RWPE2 (cell line): ENCODE measurements at regions not wholly inside any gene's neighbourhood (a gene's known extent, or its start where the extent isn't known, plus 50 kb on each side); places are given as distances from the start of the nearest gene placed in this dataset.
"Not testable (repeated sequence)": the region's sequence is repeated elsewhere in the genome, so short reads cannot be mapped to it uniquely, and the experiment has no call there.

Experiments
- ATAC-seq: fragments of 200-7000 bp; cut with Tn5 transposase; 3 replicates; pipeline ENCODE4 v1.9.1; 2021; ENCODE audit warnings: low read depth
- DNase-seq: peaks from one replicate; pipeline ENCODE4 v3.0.0-alpha.2; 2020; ENCODE audit warnings: low spot score
- H3K27ac ChIP-seq: fragments of 450-650 bp; 2 replicates; pipeline ENCODE4 v1.5.1; 2017; ENCODE audit warnings: mild to moderate bottlenecking; ENCODE audit not compliant: poor library complexity, severe bottlenecking
- H3K27me3 ChIP-seq: fragments of 250-450 bp; sonication (Bioruptor Pico); 2 replicates; pipeline ENCODE4 v1.5.1; 2021; ENCODE audit warnings: mild to moderate bottlenecking, moderate library complexity; ENCODE audit not compliant: insufficient read depth, poor library complexity, severe bottlenecking
- H3K36me3 ChIP-seq: fragments of 250-450 bp; sonication (Bioruptor Pico); 2 replicates; pipeline ENCODE4 v1.5.1; 2020; ENCODE audit warnings: low read depth, mild to moderate bottlenecking, moderate library complexity
- H3K4me1 ChIP-seq: fragments of 250-450 bp; sonication (Bioruptor Pico); 2 replicates; pipeline ENCODE4 v1.5.1; 2021; ENCODE audit warnings: mild to moderate bottlenecking, moderate library complexity; ENCODE audit not compliant: insufficient read depth, poor library complexity, severe bottlenecking
- H3K4me3 ChIP-seq: fragments of 250-450 bp; sonication (Bioruptor Pico); 2 replicates; pipeline ENCODE4 v1.5.1; 2021; ENCODE audit warnings: mild to moderate bottlenecking, moderate library complexity; ENCODE audit not compliant: severe bottlenecking
- H3K9me3 ChIP-seq: fragments of 250-450 bp; sonication (Bioruptor Pico); 2 replicates; pipeline ENCODE4 v1.5.1; 2021; ENCODE audit warnings: mild to moderate bottlenecking, moderate library complexity; ENCODE audit not compliant: severe bottlenecking
- TF ChIP-seq, protein P1 (sequence below): fragments of 450-650 bp; IDR thresholded peaks from one replicate; pipeline ENCODE4 v1.5.1; 2017; ENCODE audit warnings: mild to moderate bottlenecking, moderate library complexity; ENCODE audit not compliant: poor library complexity, severe bottlenecking

DNA sequence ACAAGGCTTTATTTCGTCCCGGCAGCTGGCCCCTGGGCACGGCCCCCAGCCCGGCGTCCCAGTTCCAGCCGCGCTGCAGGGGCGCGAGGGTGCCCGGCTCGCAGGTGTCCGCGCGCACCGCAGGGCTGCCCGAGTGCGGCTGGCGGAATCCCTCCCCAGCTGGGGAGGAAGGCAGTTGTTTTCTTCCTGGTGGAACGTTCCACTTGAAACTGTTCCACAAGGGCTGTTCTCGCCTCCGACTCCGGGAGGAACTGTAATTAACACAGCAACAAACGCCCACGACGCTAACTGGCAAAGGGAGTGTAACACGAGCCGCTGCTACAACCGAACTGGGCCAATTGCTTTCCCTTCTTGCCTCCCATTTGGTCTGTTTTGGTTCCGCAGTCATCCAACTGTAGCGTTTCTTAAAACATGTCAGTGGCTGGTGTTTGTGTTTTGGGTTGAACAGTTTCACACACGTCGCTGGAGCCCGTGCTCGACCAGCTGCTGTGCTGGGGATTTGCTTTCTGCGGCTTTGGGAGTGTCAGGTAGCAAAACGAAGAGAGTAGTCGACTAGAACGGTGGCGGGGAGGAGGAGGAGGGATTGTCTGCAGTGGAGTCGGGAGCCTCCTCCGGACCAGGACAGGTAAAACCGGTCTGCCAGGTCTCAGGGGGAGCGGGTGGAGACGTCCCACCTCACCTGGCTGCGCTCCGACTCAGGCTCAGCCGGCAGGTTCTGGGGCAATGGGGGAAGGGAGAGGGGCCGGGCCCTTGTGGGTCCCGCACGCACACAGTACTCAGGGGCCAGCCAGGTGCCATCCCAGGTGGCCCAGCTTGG is 131.6 kb upstream of the NIPBL start:
- Histone ChIP-seq H3K27me3 (no peaks in the 10 kb centered on the region), H3K4me1 (peaks cover 10% of the 10 kb centered on the region), H3K36me3 (no peaks in the 10 kb centered on the region), H3K27ac (peak overlapping the region; percentile 43), H3K9me3 (no peaks in the 10 kb centered on the region), H3K4me3 (peak overlapping the region; percentile 45)
- peak; percentile 87 for ATAC-seq
- TF ChIP-seq, protein P1, sequence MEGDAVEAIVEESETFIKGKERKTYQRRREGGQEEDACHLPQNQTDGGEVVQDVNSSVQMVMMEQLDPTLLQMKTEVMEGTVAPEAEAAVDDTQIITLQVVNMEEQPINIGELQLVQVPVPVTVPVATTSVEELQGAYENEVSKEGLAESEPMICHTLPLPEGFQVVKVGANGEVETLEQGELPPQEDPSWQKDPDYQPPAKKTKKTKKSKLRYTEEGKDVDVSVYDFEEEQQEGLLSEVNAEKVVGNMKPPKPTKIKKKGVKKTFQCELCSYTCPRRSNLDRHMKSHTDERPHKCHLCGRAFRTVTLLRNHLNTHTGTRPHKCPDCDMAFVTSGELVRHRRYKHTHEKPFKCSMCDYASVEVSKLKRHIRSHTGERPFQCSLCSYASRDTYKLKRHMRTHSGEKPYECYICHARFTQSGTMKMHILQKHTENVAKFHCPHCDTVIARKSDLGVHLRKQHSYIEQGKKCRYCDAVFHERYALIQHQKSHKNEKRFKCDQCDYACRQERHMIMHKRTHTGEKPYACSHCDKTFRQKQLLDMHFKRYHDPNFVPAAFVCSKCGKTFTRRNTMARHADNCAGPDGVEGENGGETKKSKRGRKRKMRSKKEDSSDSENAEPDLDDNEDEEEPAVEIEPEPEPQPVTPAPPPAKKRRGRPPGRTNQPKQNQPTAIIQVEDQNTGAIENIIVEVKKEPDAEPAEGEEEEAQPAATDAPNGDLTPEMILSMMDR = peak; percentile 91
- DNase-seq = peak; percentile 95

DNA sequence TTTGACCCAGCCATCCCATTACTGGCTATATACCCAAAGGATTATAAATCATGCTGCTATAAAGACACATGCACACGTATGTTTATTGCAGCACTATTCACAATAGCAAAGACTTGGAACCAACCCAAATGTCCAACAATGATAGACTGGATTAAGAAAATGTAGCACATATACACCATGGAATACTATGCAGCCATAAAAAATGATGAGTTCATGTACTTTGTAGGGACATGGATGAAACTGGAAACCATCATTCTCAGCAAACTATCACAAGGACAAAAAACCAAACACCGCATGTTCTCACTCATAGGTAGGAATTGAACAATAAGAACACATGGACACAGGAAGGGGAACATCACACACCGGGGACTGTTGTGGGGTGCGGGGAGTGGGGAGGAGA is 128.8 kb upstream of the NIPBL start:
- H3K9me3 ChIP-seq, H3K4me3 ChIP-seq, H3K36me3 ChIP-seq, ATAC-seq, DNase-seq, H3K27me3 ChIP-seq, H3K27ac ChIP-seq: not testable (repeated sequence)
- peaks cover 10% of the 10 kb centered on the region for H3K4me1 ChIP-seq

DNA sequence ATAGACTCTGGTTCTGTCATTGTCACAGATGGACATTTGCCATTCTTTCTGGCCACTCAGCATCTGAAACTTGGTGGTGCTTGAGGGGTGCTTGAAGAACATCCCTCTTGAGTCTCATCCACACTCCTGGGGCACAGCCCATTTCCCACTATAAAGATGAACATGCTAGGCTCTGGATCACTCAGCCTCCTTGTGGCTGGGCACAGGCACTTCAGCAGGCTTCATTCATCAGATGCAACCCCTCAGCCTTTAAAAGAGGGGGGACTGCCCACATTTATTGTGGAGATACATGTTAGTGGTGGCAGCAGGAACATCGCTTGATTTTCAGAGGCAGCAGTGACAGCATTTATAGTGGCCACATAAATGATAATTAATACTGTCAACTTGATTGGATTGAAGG is 124.7 kb upstream of the NIPBL start:
- TF ChIP-seq, protein P1 = peak; percentile 23
- DNase-seq (no peak), ATAC-seq (peak; percentile 70; the same call in 1 of the 3 replicates)
- H3K36me3 ChIP-seq = no peaks in the 10 kb centered on the region
- H3K27ac ChIP-seq = no peak overlapping the region
- no peaks in the 10 kb centered on the region for H3K4me1 ChIP-seq
- no peak overlapping the region for H3K4me3 ChIP-seq
- no peaks in the 10 kb centered on the region for H3K9me3 ChIP-seq
- H3K27me3 ChIP-seq = peaks cover 13% of the 10 kb centered on the region

DNA sequence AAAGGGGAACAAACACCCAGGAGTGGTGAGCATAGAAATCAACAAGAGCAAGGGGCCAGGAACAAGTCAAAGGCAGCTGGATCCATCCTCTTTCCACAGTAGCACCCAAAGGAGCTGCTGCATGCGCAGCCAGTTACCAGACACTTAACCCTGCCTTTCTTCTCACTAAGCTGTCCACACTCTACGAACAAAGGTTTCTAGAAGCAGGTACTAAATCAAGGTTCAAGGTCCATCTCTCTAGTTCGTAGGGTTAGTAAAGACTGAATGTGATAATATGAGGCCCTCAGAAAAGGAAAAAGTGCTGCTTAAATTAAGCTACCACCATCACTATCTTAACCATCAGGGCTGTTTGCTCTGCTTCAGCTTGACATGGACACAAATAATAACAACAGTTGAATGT is 121.2 kb upstream of the NIPBL start:
- ATAC-seq (no peak), DNase-seq (no peak)
- Histone ChIP-seq H3K27ac (no peak overlapping the region), H3K9me3 (no peaks in the 10 kb centered on the region), H3K4me3 (no peak overlapping the region), H3K27me3 (peaks cover 13% of the 10 kb centered on the region), H3K4me1 (no peaks in the 10 kb centered on the region), H3K36me3 (no peaks in the 10 kb centered on the region)
- TF ChIP-seq, protein P1 = no peak

DNA sequence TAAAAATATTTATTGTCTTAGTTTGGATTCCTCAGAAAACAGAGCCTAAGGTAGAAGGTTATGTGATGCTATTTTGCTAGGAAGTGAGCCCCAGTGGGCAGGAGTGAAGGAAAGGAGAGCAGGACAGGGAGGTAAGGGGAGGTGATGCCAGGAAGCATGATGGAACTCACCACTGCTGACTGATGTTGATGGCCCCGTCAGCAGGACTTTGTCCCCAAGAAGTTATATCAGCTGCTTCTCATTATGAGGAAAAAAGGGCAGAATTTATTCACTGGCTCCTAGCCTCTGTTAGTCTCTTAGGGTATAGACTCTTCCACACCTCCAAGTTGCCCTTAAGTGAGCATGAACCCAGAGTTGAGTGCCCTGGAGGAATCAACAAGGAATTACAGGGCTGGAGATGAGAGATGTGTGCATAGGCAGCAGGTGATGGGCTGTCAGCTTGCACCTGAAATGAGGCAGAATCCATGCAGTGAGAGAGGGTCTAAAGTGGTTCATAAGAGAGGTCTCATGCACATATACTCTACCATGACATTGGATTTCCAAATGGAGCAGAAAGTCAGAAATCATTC is 120.6 kb upstream of the NIPBL start:
- TF ChIP-seq, protein P1 = no peak

More for the DNA sequence above, 120.6 kb upstream of the NIPBL start:
- Histone ChIP-seq H3K27ac (no peak overlapping the region), H3K27me3 (peaks cover 13% of the 10 kb centered on the region), H3K4me1 (no peaks in the 10 kb centered on the region), H3K4me3 (no peak overlapping the region), H3K9me3 (no peaks in the 10 kb centered on the region), H3K36me3 (no peaks in the 10 kb centered on the region)
- DNase-seq (no peak), ATAC-seq (no peak)
